Sigmoid colon (tissue), 6 donors: ENCODE measurements at regions not wholly inside any gene's neighbourhood (a gene's known extent, or its start where the extent isn't known, plus 50 kb on each side); places are given as distances from the start of the nearest gene placed in this dataset.

Experiments used
- DNase-seq: peaks from one replicate; pipeline ENCODE4 v3.0.0-alpha.2; 2019
- H3K27ac ChIP-seq, 4 donors: fragments of 200-600 bp; sonication (generic); one replicate each; pipeline ENCODE4 v1.5.1; 2016 to 2019; ENCODE audit warnings: mild to moderate bottlenecking in 1 of 4
- H3K27me3 ChIP-seq, 3 donors: fragments of 200-600 bp; sonication (generic); one replicate each; pipeline ENCODE4 v1.5.1; 2019; ENCODE audit warnings: mild to moderate bottlenecking in 1 of 3
- H3K36me3 ChIP-seq, 4 donors: fragments of 200-600 bp; sonication (generic); one replicate each; pipeline ENCODE4 v1.5.1; 2016 to 2019
- H3K4me1 ChIP-seq, 4 donors: fragments of 200-600 bp; sonication (generic); one replicate each; pipeline ENCODE4 v1.5.1; 2017 to 2019
- H3K4me3 ChIP-seq, 4 donors: fragments of 200-600 bp; sonication (generic); one replicate each; pipeline ENCODE4 v1.5.1; 2017 to 2019; ENCODE audit warnings: mild to moderate bottlenecking in 2 of 4, moderate library complexity in 1 of 4
- H3K9me3 ChIP-seq, 4 donors: fragments of 200-600 bp in 3 of 4; sonication (generic) in 3 of 4; one replicate each; pipeline versions ENCODE4 v1.5.1 to v1.6.1; 2013 to 2019
- EP300 ChIP-seq, 4 donors: sonication (generic); formaldehyde crosslinking; IDR thresholded peaks; one replicate each; pipeline ENCODE4 v1.6.1; 2017; ENCODE audit warnings: antibody characterized with exemption in 4 of 4
- POLR2A ChIP-seq, 2 donors: fragments of 450-650 bp; IDR thresholded peaks; one replicate each; pipeline ENCODE4 v1.6.1; 2016; ENCODE audit warnings: antibody characterized with exemption in 2 of 2, mild to moderate bottlenecking in 2 of 2, moderate library complexity in 2 of 2
- POLR2AphosphoS5 ChIP-seq, 4 donors: sonication (generic); formaldehyde crosslinking; IDR thresholded peaks; one replicate each; pipeline ENCODE4 v1.6.1; 2017; ENCODE audit warnings: antibody characterized with exemption in 4 of 4
- WGBS, 2 donors: extraction: QIAGEN DNeasy Blood & Tissue Kit; methylation state at CpG; one replicate each; pipeline ENCODE4 v1.1.7; 2013; 5-methylcytosine and 5-hydroxymethylcytosine counted together
- intact Hi-C: fragments of 100-400 bp; cut with DNase I; formaldehyde crosslinking; loops from one replicate; pipeline ENCODE4 v1.15.1; 2023
- TF ChIP-seq, protein P1 (sequence below), 4 experiments: fragments of 450-650 bp in 3 of 4; fragments of 200-600 bp in 1 of 4; IDR thresholded peaks; one replicate each; pipeline ENCODE4 v1.5.1; 2016 to 2019; ENCODE audit warnings: antibody characterized with exemption in 4 of 4, mild to moderate bottlenecking in 3 of 4, moderate library complexity in 2 of 4
- donor health status: healthy with polysubstance abuse.
- donor health status: healthy.

DNA sequence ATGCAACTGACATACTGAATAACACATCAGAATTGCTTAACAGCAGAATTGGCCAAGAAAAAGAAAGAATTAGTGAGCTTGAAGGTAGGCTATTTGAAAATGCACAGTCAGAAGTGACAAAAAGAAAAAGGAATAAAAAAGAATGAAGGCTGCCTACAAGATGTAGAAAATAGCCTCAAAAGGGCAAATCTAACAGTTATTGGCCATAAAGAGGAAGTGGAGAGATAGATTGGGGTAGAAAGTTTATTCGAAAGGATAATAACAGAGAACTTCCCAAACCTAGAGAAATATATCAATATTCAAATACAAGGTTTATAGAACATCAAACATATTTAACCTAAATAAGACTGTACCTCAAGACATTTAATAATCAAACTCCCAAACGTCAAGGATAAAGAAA lies 67.5 kb downstream of the ATP6V1G3 start:
- TF ChIP-seq POLR2A (IDR thresholded peaks at IDR 0.05) (no peak), EP300 (IDR thresholded peaks at IDR 0.05) (no peak), POLR2AphosphoS5 (IDR thresholded peaks at IDR 0.05) (no peak)
- TF ChIP-seq, protein P1, sequence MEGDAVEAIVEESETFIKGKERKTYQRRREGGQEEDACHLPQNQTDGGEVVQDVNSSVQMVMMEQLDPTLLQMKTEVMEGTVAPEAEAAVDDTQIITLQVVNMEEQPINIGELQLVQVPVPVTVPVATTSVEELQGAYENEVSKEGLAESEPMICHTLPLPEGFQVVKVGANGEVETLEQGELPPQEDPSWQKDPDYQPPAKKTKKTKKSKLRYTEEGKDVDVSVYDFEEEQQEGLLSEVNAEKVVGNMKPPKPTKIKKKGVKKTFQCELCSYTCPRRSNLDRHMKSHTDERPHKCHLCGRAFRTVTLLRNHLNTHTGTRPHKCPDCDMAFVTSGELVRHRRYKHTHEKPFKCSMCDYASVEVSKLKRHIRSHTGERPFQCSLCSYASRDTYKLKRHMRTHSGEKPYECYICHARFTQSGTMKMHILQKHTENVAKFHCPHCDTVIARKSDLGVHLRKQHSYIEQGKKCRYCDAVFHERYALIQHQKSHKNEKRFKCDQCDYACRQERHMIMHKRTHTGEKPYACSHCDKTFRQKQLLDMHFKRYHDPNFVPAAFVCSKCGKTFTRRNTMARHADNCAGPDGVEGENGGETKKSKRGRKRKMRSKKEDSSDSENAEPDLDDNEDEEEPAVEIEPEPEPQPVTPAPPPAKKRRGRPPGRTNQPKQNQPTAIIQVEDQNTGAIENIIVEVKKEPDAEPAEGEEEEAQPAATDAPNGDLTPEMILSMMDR (IDR thresholded peaks at IDR 0.05) = no peak
- H3K4me3 ChIP-seq = no peak overlapping the region
- no peak overlapping the region for H3K27ac ChIP-seq
- 89 to 90% methylated on average over 2 of the region's 2 CpGs for WGBS, 2 donors
- H3K27me3 ChIP-seq = no peaks in the 10 kb centered on the region
- no peaks in the 10 kb centered on the region for H3K36me3 ChIP-seq
- no peak for DNase-seq
- no peaks in the 10 kb centered on the region for H3K4me1 ChIP-seq
- intact Hi-C loops = no loop called here
- H3K9me3 ChIP-seq = no peaks in the 10 kb centered on the region

DNA sequence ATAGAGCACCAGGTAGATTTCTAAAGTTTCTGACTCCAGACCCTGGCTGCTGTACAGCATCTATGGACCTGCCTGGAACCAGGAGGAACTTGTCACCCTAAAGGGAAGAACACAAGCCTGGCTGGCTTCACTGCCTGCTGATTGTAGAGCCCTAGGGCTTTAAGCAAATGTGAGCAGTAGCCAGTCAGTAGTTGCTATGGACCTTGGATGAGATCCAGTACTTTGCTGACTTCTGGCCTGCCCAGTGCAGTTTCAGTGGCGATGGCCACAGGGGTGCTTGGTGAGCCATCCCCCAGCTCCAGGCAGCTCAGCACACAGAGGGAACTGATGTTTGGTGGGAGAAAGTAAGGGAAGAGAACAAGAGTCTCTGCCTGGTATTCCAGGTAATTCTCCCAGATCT lies 68.4 kb downstream of the ATP6V1G3 start:
- WGBS, 2 donors = 95 to 100% methylated on average over 1 of the region's 1 CpG
- no peak for DNase-seq
- intact Hi-C loops = no loop called here
- TF ChIP-seq, protein P1 (IDR thresholded peaks at IDR 0.05) = no peak
- no peak for TF ChIP-seq POLR2AphosphoS5 (IDR thresholded peaks at IDR 0.05)
- no peak for TF ChIP-seq EP300 (IDR thresholded peaks at IDR 0.05)
- no peak for TF ChIP-seq POLR2A (IDR thresholded peaks at IDR 0.05)
- H3K4me1 ChIP-seq = no peaks in the 10 kb centered on the region
- no peaks in the 10 kb centered on the region for H3K36me3 ChIP-seq
- H3K9me3 ChIP-seq = no peaks in the 10 kb centered on the region
- H3K27me3 ChIP-seq = no peaks in the 10 kb centered on the region
- no peak overlapping the region for H3K27ac ChIP-seq
- no peak overlapping the region for H3K4me3 ChIP-seq

DNA sequence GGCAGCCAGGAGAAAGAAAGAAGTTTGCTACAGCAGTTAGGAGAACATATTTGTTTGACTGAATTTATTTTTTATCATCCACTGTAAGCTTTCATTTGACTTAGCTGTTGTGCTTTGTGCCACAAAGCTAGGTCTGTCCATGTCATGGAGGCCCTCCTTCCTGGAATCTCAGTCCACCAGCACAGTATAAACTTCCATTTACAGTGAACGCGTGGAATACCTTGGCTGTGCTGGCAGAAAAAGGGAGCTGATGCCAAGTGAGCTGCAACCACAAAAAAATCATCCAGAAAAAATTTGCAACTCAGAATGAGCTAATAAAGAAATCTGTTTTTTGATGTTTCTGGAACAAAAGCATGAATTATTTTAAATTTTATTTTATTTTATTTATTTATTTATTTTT lies 72.6 kb downstream of the ATP6V1G3 start:
- 22 to 73% methylated on average over 2 of the region's 2 CpGs for WGBS, 2 donors
- H3K27me3 ChIP-seq = no peaks in the 10 kb centered on the region
- no peak overlapping the region for H3K4me3 ChIP-seq
- no peaks in the 10 kb centered on the region for H3K9me3 ChIP-seq
- H3K4me1 ChIP-seq = no peaks in the 10 kb centered on the region
- no peaks in the 10 kb centered on the region for H3K36me3 ChIP-seq
- no peak overlapping the region for H3K27ac ChIP-seq
- DNase-seq = no peak
- intact Hi-C loops = loop anchor here (5.0 to 10.0 kb wide), 2 partner anchors 376 to 943 kb away; no protein-coding TSS in a partner anchor
- TF ChIP-seq EP300 (IDR thresholded peaks at IDR 0.05) (no peak), POLR2A (IDR thresholded peaks at IDR 0.05) (no peak), POLR2AphosphoS5 (IDR thresholded peaks at IDR 0.05) (no peak)
- TF ChIP-seq, protein P1 (IDR thresholded peaks at IDR 0.05) = no peak

DNA sequence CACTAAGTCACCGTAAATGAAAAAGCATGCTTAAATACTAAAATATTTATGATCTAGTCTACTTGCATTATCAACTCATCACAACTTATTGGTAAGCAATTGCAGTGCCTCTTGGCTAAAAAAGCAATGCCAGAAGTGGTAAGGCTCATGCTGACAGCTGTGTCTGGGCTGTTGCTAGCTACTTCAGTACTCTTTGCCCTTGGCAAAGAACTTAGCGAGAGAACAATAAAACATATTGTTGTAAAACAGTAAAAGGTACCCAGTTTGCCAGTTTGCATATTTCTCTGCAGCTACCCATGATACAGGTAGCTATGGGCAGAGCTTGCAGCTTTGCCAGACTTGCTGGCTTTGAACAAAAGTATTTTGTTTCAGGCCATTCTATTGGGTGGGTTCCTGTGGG lies 73.1 kb downstream of the ATP6V1G3 start:
- Histone ChIP-seq H3K27ac (no peak overlapping the region), H3K36me3 (no peaks in the 10 kb centered on the region), H3K27me3 (no peaks in the 10 kb centered on the region), H3K4me3 (no peak overlapping the region), H3K9me3 (no peaks in the 10 kb centered on the region), H3K4me1 (no peaks in the 10 kb centered on the region)
- DNase-seq = no peak
- TF ChIP-seq, protein P1 (IDR thresholded peaks at IDR 0.05) = no peak
- TF ChIP-seq EP300 (IDR thresholded peaks at IDR 0.05) (no peak), POLR2A (IDR thresholded peaks at IDR 0.05) (no peak), POLR2AphosphoS5 (IDR thresholded peaks at IDR 0.05) (no peak)
- WGBS, 2 donors = 17 to 58% methylated on average over 2 of the region's 2 CpGs
- intact Hi-C loops = loop anchor here (5.0 to 10.0 kb wide), 2 partner anchors 375 to 943 kb away; no protein-coding TSS in a partner anchor
